ENCODE measurements at regions not wholly inside any gene's neighbourhood (a gene's known extent, or its start where the extent isn't known, plus 50 kb on each side); places are given as distances from the start of the nearest gene placed in this dataset.

GRCh38 chr6:98574984-98575383 lies 259.4 kb upstream of the POU3F2 start:
- TF ChIP-seq CTCF (IDR thresholded peaks at IDR 0.05) (no peak), POLR2A (IDR thresholded peaks at IDR 0.05) (no peak)
